Breast epithelium (tissue), 3 donors: ENCODE measurements at regions not wholly inside any gene's neighbourhood (a gene's known extent, or its start where the extent isn't known, plus 50 kb on each side); places are given as distances from the start of the nearest gene placed in this dataset.

ENCODE experiments used
- POLR2A ChIP-seq: fragments of 450-650 bp; IDR thresholded peaks from one replicate; pipeline ENCODE4 v1.6.1; 2016; ENCODE audit warnings: antibody characterized with exemption, mild to moderate bottlenecking, moderate library complexity
- POLR2AphosphoS5 ChIP-seq, 3 donors: sonication (generic); formaldehyde crosslinking; IDR thresholded peaks; one replicate each; pipeline ENCODE4 v1.6.1; 2017; ENCODE audit warnings: antibody characterized with exemption in 3 of 3
- TF ChIP-seq, protein P1 (sequence below), 3 donors: fragments of 450-650 bp; IDR thresholded peaks; one replicate each; pipeline ENCODE4 v1.5.1; 2016 to 2017; ENCODE audit warnings: antibody characterized with exemption in 3 of 3, mild to moderate bottlenecking in 3 of 3, moderate library complexity in 3 of 3

DNA sequence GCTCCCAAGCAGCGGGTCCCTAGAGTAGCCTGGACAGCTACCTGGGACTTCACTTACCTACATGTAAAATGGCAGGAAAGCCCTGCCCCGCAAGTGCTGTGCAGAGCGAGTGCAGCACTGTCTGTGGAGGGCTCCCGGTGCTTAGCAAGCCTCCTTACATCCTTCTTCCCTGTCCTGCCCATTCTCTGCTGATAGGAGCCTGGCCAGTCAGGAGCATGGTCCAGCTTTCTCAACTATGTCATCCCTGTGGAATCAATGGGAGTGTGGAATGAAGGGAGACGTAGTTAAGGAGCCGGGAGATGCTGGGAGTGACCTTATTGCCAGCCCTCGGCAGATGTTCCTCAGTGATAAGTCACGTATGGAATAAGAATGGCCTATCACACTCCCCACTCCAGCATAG lies 661.9 kb upstream of the ID2 start:
- TF ChIP-seq POLR2A (no peak), POLR2AphosphoS5 (IDR thresholded peaks at IDR 0.05) (no peak)
- TF ChIP-seq, protein P1, sequence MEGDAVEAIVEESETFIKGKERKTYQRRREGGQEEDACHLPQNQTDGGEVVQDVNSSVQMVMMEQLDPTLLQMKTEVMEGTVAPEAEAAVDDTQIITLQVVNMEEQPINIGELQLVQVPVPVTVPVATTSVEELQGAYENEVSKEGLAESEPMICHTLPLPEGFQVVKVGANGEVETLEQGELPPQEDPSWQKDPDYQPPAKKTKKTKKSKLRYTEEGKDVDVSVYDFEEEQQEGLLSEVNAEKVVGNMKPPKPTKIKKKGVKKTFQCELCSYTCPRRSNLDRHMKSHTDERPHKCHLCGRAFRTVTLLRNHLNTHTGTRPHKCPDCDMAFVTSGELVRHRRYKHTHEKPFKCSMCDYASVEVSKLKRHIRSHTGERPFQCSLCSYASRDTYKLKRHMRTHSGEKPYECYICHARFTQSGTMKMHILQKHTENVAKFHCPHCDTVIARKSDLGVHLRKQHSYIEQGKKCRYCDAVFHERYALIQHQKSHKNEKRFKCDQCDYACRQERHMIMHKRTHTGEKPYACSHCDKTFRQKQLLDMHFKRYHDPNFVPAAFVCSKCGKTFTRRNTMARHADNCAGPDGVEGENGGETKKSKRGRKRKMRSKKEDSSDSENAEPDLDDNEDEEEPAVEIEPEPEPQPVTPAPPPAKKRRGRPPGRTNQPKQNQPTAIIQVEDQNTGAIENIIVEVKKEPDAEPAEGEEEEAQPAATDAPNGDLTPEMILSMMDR (IDR thresholded peaks at IDR 0.05), result no peak
